ENCODE measurements at regions not wholly inside any gene's neighbourhood (a gene's known extent, or its start where the extent isn't known, plus 50 kb on each side); places are given as distances from the start of the nearest gene placed in this dataset.
"Not testable (repeated sequence)": the region's sequence is repeated elsewhere in the genome, so short reads cannot be mapped to it uniquely, and the experiment has no call there.

DNA sequence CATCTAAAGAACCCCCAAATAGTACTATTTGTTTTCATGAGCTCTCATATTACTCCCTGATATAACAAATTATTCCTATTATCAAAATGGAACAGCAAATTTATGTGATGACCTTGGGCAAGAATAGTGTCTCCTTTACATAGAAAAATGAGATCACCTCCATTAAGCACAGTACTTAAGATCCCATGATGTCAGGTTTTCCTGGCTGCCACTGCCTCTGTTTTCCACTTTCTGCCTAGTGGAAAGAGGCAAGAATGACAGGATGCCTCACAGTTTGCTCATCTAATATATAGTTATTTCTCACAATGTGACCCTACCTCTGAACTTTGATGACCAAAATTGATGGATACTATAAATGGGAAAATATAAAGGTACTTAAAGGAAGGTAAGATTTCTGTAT is 260.1 kb upstream of the SGK1 start:
- Histone ChIP-seq H3K27me3 (ENCODE audit: insufficient read depth, poor library complexity, severe bottlenecking) (no peaks in the 10 kb centered on the region), H3K4me3 (replicated peaks; ENCODE audit: insufficient read depth, low read length) (no peak overlapping the region), H3K27ac (replicated peaks) (no peak overlapping the region)
- TF ChIP-seq, protein P1, sequence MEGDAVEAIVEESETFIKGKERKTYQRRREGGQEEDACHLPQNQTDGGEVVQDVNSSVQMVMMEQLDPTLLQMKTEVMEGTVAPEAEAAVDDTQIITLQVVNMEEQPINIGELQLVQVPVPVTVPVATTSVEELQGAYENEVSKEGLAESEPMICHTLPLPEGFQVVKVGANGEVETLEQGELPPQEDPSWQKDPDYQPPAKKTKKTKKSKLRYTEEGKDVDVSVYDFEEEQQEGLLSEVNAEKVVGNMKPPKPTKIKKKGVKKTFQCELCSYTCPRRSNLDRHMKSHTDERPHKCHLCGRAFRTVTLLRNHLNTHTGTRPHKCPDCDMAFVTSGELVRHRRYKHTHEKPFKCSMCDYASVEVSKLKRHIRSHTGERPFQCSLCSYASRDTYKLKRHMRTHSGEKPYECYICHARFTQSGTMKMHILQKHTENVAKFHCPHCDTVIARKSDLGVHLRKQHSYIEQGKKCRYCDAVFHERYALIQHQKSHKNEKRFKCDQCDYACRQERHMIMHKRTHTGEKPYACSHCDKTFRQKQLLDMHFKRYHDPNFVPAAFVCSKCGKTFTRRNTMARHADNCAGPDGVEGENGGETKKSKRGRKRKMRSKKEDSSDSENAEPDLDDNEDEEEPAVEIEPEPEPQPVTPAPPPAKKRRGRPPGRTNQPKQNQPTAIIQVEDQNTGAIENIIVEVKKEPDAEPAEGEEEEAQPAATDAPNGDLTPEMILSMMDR (IDR thresholded peaks at IDR 0.05; ENCODE audit: insufficient read depth, low read length) = no peak
- TF ChIP-seq, protein P2, sequence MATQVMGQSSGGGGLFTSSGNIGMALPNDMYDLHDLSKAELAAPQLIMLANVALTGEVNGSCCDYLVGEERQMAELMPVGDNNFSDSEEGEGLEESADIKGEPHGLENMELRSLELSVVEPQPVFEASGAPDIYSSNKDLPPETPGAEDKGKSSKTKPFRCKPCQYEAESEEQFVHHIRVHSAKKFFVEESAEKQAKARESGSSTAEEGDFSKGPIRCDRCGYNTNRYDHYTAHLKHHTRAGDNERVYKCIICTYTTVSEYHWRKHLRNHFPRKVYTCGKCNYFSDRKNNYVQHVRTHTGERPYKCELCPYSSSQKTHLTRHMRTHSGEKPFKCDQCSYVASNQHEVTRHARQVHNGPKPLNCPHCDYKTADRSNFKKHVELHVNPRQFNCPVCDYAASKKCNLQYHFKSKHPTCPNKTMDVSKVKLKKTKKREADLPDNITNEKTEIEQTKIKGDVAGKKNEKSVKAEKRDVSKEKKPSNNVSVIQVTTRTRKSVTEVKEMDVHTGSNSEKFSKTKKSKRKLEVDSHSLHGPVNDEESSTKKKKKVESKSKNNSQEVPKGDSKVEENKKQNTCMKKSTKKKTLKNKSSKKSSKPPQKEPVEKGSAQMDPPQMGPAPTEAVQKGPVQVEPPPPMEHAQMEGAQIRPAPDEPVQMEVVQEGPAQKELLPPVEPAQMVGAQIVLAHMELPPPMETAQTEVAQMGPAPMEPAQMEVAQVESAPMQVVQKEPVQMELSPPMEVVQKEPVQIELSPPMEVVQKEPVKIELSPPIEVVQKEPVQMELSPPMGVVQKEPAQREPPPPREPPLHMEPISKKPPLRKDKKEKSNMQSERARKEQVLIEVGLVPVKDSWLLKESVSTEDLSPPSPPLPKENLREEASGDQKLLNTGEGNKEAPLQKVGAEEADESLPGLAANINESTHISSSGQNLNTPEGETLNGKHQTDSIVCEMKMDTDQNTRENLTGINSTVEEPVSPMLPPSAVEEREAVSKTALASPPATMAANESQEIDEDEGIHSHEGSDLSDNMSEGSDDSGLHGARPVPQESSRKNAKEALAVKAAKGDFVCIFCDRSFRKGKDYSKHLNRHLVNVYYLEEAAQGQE (IDR thresholded peaks at IDR 0.05; ENCODE audit: insufficient replicate concordance, low read depth) = no peak
- TF ChIP-seq POLR2AphosphoS5 (IDR thresholded peaks at IDR 0.05; ENCODE audit: low read depth) = no peak
- TF ChIP-seq SPI1 (IDR thresholded peaks at IDR 0.05; ENCODE audit: borderline replicate concordance, low read depth) = no peak
- no peak for TF ChIP-seq GABPA (IDR thresholded peaks at IDR 0.05; ENCODE audit: low read depth)
- no peak for DNase-seq (ENCODE audit: low read depth in 1 of 2, low spot score in 1 of 2)

DNA sequence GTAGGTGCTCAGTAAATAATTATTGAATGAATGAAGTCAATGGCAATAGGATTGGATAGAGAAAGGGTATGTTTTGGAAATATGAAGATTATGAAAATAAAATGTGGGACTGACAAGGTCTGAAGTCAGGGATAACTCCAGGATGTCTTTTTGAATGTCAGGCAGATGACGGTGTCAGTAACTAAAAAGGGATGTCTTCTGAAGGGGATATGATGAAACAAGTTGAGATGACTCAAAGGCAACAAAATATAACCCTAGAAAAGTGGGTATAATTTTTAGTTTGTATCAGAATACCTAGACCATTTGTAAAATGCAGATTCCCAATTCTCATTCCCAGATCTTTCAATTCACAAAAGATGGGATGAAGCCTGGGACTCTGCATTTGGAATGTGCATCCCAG is 257.3 kb upstream of the SGK1 start:
- Histone ChIP-seq H3K27ac (replicated peaks) (no peak overlapping the region), H3K4me3 (replicated peaks; ENCODE audit: insufficient read depth, low read length) (no peak overlapping the region), H3K27me3 (ENCODE audit: insufficient read depth, poor library complexity, severe bottlenecking) (no peaks in the 10 kb centered on the region)
- no peak for DNase-seq (ENCODE audit: low read depth in 1 of 2, low spot score in 1 of 2)
- no peak for TF ChIP-seq POLR2AphosphoS5 (IDR thresholded peaks at IDR 0.05; ENCODE audit: low read depth)
- TF ChIP-seq GABPA (IDR thresholded peaks at IDR 0.05; ENCODE audit: low read depth) = no peak
- TF ChIP-seq, protein P2 (IDR thresholded peaks at IDR 0.05; ENCODE audit: insufficient replicate concordance, low read depth) = no peak
- TF ChIP-seq, protein P1 (IDR thresholded peaks at IDR 0.05; ENCODE audit: insufficient read depth, low read length) = no peak
- no peak for TF ChIP-seq SPI1 (IDR thresholded peaks at IDR 0.05; ENCODE audit: borderline replicate concordance, low read depth)

DNA sequence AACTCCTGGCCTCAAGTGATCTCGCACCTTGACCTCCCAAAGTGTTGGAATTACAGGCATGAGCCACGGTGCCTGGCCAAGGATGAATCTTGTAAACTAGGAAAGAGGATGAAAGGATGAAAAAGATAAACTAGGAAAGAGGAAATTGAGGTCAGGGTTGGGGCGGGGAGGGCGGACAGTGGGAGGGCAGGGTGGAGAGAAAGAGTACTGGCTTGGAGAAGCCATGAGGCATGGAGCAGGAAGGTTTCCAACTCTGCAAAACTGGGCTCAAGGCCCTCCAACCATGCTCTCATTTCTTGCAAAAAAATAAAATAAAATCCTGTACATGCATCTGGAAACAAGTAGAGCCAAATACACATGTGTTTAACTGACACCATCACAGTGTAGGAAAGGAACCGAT is 256.6 kb upstream of the SGK1 start:
- Histone ChIP-seq H3K4me3 (replicated peaks; ENCODE audit: insufficient read depth, low read length) (no peak overlapping the region), H3K27me3 (ENCODE audit: insufficient read depth, poor library complexity, severe bottlenecking) (no peaks in the 10 kb centered on the region), H3K27ac (replicated peaks) (no peak overlapping the region)
- DNase-seq (ENCODE audit: low read depth in 1 of 2, low spot score in 1 of 2) = peak in 1 of 2 experiments; percentile 58
- TF ChIP-seq, protein P2 (IDR thresholded peaks at IDR 0.05; ENCODE audit: insufficient replicate concordance, low read depth) = no peak
- TF ChIP-seq, protein P1 (IDR thresholded peaks at IDR 0.05; ENCODE audit: insufficient read depth, low read length) = no peak
- TF ChIP-seq POLR2AphosphoS5 (IDR thresholded peaks at IDR 0.05; ENCODE audit: low read depth) (no peak), GABPA (IDR thresholded peaks at IDR 0.05; ENCODE audit: low read depth) (no peak), SPI1 (IDR thresholded peaks at IDR 0.05; ENCODE audit: borderline replicate concordance, low read depth) (no peak)

DNA sequence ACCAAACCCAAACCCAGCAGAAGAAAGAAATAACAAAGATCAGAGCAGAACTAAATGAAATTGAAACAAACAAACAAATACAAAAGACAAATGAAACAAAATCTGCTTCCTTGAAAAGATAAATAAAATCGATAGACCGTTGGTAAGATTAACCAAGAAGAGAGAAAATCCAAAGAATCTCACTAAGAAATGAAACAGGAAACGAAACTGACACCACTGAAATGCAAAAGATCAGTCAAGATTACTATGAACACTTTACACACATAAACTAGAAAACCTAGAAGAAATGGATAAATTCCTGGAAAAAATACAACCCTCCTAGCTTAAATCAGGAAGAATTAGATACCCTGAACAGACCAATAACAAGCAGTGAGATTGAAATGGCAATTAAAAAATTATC is 252.1 kb upstream of the SGK1 start:
- H3K27ac ChIP-seq (replicated peaks); DNase-seq (ENCODE audit: low read depth in 1 of 2, low spot score in 1 of 2); H3K27me3 ChIP-seq (ENCODE audit: insufficient read depth, poor library complexity, severe bottlenecking); H3K4me3 ChIP-seq (replicated peaks; ENCODE audit: insufficient read depth, low read length): not testable (repeated sequence)

All from HL-60 (cell line).